ENCODE measurements at regions not wholly inside any gene's neighbourhood (a gene's known extent, or its start where the extent isn't known, plus 50 kb on each side); places are given as distances from the start of the nearest gene placed in this dataset.
"Not testable (repeated sequence)": the region's sequence is repeated elsewhere in the genome, so short reads cannot be mapped to it uniquely, and the experiment has no call there.

DNA sequence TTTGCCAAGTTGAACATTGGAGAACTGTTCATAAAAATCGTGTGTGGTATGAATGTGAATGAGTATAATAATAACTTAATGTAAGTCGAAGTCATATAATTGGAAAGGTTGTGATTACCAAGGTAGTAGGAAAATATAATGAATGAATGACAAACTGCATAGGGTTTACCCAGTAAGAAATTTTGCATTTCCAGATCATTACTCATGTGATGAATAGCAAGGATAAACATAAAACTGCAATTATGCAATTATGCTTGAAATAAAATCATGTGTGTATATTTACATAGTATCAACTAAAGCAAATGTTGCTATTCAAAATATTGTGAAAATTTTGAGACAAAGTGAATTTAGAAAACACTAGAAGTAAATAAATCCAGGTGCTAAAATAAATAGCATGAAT lies 1108.7 kb upstream of the TMEFF2 start:
- DNase-seq (ENCODE audit: low read depth) = no peak

DNA sequence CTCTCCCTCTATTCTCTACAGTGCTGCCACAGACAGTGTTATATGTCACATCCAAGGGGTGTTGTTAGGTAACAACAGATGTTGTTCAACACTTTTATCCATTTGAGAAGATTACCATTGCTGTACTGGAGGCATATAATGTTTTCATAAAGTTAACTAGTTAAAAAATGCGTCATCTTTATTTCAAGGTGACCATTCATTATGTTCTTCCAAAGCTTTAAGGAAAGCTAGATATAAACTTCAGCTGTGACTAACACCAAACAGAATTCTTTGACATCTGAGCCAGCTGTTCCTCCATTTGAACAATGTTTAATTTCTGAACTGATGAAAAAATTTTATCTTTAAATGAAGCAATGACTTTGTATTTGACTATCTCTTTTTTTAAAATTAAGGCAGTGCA lies 1099.6 kb upstream of the TMEFF2 start:
- no peak for DNase-seq (ENCODE audit: low read depth)

DNA sequence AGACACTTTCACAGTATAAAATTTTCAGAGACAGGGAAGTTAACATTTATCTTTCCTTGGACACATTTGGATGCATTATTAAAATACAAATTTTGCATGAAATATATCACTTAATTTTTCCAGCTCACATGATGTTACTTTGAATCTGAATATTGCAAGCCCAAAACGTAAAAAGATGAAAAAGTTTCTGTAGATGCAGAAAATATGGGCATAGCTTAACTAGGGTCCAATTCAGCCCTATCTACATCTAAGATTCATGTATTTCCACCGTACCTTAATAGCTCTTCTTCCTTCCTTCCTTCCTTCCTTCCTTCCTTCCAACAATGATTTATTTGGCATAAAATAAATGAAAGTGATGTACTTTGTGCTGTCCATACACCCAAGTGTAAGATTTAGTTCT lies 1084.6 kb upstream of the TMEFF2 start:
- DNase-seq (ENCODE audit: low read depth) = no peak

DNA sequence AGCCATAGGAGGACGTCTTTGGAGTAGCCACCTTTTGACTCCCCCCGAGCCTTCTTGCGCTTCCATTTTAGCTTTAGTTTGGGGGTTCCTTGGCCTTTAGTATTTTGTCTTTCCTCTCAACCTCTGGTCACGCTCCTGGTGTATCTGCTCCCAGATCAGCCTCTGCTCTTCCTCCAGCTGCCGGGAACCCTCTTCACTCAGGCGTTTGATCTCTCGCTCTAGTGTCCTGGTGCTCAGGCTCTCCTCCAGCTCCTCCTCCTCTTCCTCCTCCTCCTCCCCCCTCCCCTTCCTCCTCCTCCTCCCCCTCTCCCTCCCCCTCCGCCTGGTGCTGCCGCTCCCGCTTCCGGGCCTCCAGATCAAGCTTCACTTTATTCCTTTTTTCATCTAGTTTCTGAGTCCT lies 1082.3 kb upstream of the TMEFF2 start:
- no peak for DNase-seq (ENCODE audit: low read depth)

DNA sequence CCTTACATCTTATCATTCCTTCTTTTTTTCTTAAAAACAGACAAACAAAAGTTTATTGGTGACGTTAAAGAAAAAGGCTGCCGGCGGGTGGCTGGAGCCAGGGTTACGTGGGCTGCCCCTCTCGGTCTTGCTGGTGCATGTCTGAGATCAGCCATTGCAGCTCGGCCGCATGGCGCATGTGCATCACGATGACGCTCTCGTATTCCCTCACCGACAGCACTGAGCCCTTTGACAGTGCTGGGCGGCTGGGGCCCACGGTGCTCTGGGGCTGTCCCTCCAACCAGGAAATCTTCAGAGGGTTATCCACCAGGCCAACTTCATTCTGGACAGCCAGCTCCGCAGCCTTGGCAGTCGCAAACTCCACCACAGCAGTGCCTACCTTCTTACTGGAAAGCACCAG lies 1081.8 kb upstream of the TMEFF2 start:
- no peak for DNase-seq (ENCODE audit: low read depth)

DNA sequence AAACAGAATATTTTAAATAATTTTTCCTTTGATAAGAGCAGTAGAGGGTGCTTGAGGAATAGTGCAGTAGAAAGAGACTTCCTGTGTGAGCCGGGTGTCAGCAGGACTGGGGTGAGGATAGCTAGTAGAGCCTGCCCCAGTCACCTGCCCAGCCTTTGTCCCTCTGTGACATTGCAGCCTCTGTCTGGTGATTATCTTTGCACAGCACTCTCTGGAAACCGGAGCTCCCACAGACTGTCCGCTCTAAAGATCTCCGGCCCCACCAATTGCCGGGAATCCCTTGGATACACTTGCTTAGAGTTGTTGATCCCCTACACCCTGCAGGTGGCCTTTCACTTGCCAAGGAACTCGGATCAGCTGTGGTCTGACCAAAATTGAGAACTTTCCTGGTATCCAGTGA lies 1081.3 kb upstream of the TMEFF2 start:
- no peak for DNase-seq (ENCODE audit: low read depth)

DNA sequence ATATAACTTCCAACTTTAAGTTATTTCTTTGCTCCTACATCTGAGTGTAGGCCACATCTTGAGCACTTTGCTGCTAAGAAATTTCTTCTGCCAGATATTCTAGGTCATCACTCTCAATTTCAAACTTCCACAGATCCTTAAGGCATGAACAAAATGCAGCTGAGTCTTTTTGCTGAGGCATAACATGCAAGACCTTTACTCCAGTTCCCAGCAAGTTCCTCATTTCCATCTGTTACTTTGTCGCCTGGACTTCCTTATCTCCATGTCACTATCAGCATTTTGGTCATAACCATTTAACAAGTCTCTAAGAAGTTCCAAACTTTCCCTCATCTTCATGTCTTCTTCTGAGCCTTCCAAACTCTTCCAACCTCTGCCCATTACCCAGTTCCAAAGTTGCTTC lies 1077.3 kb upstream of the TMEFF2 start:
- no peak for DNase-seq (ENCODE audit: low read depth)

DNA sequence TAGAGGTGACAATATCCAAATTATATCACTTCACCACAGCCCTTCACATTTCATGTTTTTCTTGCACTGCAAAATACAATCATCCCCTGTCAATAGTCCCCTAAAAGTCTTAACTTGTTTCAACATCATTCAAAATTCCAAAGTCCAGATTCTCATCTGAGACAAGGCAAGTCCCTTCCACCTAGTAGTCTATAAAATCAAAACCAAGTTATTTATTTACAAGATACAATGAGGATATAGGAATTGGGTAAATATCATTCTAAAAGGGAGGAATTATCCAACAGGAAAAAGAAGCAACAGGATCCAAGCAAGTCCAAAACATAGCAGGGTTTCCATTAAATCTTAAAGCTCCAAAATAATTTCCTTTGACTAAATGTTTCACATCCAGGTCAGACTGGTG lies 1076.1 kb upstream of the TMEFF2 start:
- DNase-seq (ENCODE audit: low read depth) = no peak

DNA sequence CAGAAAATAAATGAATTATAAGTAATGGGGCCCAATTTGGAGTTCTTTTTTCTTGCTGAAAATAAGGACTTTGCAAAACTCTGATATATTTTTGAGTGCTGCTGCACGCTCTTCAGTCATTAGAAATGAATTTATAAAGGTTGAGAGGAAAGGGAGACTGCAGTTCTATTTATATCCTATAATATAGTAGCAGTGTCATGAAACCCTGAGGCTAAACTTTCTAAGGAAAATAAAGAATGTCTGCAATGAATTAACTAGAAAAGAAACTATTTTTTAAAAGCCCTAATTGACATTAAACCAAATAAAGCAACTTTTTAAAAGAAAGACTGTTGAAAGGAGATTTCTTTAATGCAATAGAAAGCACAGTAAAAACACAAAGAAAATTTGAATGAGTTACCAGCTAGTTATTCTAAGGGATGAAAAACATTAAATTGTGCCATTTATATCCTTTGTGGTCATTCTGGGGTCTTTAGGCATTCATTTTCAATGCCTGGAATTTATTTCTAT lies 1072.8 kb upstream of the TMEFF2 start:
- no peak for DNase-seq (ENCODE audit: low read depth)

DNA sequence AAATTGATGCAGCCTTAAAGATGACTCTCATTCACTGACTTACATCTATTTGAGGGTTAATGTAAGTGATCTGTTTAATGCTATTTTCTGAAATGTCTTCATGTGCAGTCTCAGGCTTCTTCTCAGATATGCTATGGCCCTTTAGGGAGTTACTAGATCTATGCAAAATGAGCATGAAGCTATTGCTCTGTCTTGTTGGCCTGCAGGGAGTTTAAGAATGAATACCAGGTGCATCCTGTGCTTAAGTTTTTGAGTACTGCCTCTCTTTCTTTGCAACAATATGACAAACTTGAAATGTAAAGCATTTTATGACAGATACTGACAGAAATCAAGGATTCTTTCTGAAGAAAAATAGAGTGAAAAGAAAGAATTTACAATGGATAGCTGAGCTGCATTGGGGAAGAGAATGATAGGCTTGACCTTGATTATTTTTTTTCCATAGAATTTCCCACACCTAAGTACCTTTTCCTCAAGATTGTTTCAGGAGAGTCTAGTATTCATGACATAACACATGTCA lies 1058.3 kb upstream of the TMEFF2 start:
- no peak for DNase-seq (ENCODE audit: low read depth)

DNA sequence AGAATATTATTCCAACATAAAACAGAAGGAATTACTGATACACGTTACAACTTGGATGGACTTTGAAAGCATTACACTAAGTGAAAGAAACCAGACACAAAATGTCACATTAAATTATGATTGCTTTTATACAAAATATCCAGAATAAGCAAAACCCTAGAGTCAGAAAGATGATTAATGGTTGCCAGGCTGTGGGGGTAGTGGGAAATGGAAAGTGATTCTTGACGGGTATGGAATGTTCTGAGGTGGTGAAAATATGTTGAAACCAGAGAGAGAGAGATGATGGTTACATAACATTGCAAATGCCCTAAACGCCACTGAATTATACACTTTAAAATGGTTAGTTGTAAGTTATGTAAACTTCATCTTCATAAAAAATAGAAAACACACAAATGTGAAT lies 1057.2 kb upstream of the TMEFF2 start:
- no peak for DNase-seq (ENCODE audit: low read depth)

DNA sequence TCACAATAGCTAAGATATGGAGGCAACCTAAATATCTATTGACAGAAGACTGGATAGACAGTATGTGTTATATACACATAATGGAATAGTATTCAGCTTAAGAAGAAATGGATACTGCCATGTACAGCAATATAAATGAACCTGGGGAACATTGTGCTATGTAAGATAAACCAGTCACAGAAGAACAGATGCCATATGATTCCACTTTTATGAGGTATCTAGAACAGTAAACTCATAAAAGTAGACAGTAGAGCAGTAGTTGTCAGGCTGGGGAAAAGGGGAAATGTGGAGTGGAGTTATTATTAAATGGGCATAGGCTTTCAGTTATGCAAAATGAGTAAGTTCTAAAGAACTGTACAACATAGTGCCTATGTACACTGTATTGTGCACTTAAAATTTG lies 1055.7 kb upstream of the TMEFF2 start:
- no peak for DNase-seq (ENCODE audit: low read depth)

DNA sequence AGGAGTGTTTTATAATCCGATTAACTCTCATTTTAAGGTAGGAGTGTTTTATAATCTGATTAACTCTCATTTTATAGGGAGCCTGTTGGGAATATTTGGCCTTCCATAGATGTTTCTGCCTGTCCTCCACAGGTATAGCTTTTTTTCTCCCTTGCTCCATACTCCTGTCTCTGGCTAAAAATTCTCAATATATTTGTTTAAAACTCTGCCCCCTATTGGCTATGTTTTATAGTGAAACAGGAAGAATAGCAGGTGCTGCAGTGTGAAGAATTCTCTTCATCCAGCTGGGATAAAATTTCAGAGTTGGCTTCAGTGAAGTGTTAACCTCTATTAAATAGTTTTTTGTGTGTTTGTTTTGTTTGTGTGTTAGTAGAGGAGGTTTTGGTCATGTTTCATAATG lies 1046.0 kb upstream of the TMEFF2 start:
- no peak for DNase-seq (ENCODE audit: low read depth)

DNA sequence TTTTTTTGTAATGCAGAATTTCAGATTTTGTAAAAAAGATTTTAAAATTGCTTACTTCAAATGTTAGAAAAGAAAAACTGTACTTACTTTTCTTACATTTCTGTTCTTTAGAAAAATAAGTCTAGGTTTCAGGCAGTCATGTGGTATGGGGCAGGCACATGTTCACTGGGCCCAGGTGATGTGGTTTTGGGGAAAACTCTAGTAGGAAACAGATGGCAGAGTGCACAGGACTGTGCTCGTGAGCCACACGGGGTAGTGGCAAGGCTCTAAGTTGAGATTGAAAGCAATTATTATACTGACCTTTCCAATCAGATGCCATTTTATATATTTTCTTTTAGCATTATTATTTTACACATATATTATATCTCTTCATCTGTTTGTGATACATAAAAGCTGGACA lies 1036.9 kb upstream of the TMEFF2 start:
- DNase-seq (ENCODE audit: low read depth) = no peak

DNA sequence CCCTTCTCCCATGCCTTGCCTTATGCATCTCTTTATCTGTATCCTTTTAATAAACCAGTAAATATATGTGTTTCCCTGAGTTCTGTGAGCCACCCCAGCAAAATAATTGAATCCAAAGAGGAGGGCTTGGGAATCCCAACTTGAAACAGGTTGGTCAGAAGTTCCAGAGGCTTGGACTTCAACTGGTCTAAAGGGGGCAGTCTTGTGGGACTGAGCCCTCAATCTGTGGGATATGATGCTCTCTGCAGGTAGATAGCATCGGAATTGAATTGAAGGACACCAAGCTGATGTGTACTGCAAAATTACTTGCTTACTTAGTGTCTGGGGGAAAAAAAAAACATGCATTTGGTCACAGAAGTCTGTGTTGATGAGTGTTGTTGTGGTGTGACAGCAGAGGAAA lies 1033.5 kb upstream of the TMEFF2 start:
- DNase-seq (ENCODE audit: low read depth) = no peak

DNA sequence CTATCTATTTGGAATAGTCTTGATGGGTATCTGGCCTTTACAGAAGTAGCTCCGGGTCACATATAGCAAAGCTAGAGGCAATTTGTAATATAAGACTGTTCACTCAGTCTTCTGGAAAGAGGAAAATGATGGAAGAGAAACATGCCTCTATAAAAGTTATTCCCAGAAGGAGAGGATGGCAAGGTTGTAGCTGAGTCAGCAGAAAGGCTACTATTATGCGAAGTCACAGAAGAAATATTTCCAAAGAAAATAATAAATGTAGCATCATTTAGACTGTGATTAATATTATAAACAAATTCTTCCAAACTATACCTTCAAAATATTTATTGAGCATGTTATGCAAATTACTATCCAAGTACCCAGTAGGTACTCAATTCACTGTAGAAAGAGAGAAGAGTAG lies 1027.7 kb upstream of the TMEFF2 start:
- no peak for DNase-seq (ENCODE audit: low read depth)

DNA sequence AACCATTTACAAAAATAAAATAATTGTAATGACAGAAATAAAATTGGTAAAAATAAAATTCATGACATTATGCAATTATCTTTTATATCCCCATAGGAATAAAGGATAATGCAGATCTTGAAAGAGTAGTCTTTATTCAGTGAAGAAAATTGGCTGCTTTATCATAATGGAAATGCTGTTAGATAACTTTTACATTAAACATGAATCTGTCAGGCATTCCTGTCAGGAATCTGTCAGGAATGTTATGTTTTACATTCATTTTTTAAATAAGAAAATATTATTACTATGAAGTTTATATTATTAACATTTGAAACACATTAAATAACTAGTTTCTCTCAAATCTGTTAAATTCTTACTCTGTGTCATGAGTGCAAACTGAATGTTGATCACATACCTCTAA lies 1024.7 kb upstream of the TMEFF2 start:
- no peak for DNase-seq (ENCODE audit: low read depth)

DNA sequence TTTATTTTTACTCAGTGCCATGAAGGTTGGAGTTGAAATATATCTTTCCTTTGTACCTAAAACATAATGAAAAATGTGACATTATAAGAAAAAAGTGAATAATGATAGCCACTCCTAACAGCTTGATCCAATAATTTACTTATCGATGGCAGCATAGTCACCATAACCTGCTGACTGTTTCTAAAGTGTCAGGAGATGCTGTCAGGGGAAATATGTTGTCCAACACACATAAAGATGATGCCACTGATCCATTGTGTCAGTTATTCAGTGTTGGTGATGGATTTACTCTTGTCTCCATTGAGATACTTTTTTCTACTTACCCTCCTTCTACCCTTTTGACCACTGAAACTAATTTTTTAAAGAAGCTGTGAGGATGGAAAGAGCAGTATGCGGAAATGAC lies 1006.9 kb upstream of the TMEFF2 start:
- no peak for DNase-seq (ENCODE audit: low read depth)

DNA sequence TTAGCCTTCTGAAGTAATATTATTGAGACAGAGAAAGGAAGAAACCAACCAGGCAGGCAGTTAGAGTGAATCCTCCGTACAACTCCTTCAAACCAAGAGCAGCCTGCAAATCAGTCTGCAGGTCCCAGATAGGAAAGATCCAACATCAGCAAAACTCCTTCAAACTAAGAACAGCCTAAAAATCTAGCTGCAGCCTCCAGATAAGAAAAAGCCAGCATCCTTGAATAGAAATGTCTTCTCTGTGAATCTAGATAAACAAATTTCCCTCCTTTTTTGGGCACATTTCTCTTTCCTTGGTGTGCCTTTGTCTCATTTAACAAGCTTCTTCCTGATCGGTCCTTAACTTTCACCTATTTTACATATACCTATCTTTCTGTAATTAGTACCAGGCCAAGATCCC lies 1004.6 kb upstream of the TMEFF2 start:
- no peak for DNase-seq (ENCODE audit: low read depth)

DNA sequence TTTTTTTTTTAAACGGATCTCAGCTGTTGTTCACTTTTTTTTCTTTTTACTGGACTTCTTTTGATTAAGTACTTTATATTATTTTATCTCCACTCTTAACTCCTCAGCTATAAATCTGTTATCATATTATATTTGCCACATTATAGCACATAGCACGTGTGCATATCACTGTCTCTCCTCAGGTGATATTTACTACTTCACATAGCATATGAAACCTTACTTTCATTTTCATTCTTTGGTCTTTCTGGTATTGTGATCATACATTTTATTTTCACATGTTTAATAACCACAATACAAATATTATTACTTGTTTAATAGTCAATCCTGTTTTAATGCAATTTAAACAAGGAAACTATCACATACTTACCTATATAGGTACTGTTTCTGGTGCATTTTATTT lies 993.1 kb upstream of the TMEFF2 start:
- DNase-seq (ENCODE audit: low read depth) = no peak

DNA sequence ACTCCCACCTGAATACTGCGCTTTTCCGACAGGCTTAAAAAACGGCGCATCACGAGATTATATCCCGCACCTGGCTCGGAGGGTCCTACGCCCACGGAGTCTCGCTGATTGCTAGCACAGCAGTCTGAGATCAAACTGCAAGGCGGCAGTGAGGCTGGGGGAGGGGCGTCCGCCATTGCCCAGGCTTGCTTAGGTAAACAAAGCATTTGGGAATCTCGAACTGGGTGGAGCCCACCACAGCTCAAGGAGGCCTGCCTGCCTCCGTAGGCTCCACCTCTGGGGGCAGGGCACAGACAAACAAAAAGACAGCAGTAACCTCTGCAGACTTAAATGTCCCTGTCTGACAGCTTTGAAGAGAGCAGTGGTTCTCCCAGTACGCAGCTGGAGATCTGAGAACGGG lies 976.2 kb upstream of the TMEFF2 start:
- not testable (repeated sequence) for DNase-seq (ENCODE audit: low read depth)

DNA sequence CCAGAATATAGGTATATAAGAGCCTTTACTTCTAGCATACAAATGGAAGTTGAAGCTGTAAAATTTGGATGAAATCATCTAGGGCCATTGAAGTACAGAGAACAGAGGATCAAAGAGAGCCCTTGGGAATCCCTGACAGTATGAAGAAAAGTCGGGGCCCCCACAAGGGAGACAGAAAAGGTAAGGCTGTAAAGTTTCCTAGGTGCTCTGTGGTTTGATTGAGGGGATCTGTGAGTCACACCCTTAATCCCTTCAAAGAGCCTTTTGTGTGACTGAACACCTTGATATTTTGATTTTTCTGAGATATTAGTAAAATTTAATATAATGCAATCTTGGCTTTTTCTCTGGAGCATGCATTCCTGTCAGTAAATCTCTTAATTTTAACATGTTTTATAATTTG lies 961.7 kb upstream of the TMEFF2 start:
- DNase-seq (ENCODE audit: low read depth) = no peak

DNA sequence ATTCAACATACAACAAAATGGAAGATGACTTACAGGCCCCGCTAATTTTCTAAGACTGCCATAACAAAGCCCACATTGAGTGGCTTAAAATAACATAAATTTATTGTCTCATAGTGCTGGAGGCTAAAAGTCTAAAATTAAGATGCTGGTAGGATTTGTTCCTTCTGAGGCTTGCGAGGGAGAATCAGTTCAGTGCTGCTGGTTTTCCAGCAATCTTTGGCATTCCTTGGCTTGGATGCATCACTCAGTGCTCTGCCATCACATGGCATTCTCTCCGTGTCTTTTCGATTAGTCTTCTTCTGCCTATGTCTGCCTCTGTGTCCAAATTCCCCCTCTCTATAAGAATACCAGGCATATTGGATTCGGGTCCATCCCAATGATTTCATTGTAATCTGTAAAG lies 959.3 kb upstream of the TMEFF2 start:
- no peak for DNase-seq (ENCODE audit: low read depth)

DNA sequence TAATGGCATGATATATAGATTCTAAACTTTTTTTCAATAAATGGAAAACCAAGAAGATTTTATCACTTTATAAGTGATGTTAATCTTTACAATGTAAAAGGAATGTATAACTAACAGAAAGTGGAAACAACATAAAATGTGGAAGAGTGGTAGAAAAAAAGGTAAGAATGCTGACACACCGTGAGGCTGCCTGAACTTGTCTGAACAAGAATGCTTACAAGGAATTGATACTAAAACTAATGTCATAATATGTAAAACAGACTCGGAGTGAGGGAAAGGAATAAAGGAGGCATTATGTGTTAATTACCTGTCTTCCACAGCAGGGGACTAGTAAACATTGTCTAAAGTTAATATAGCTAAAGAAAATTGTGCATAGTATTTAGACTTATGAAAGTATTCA lies 958.8 kb upstream of the TMEFF2 start:
- DNase-seq (ENCODE audit: low read depth) = no peak

DNA sequence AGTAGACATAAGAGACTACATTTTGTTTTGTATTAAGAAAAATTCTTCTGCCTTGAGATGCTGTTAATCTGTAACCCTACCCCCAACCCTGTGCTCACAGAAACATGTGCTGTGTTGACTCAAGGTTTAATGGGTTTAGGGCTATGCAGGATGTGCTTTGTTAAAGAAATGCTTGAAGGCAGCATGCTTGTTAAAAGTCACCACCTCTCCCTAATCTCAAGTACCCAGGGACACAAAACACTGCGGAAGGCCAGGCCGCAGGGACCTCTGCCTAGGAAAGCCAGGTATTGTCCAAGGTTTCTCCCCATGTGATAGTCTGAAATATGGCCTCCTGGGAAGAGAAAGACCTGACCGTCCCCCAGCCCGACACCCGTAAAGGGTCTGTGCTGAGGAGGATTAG lies 947.7 kb upstream of the TMEFF2 start:
- DNase-seq (ENCODE audit: low read depth) = not testable (repeated sequence)

Measured in fibroblast of the conjunctiva (primary cell).